GM12875 (cell line): ENCODE measurements at regions not wholly inside any gene's neighbourhood (a gene's known extent, or its start where the extent isn't known, plus 50 kb on each side); places are given as distances from the start of the nearest gene placed in this dataset.
"Not testable (repeated sequence)": the region's sequence is repeated elsewhere in the genome, so short reads cannot be mapped to it uniquely, and the experiment has no call there.

ENCODE experiments used
- H3K4me3 ChIP-seq: one replicate; pipeline ENCODE4 v1.5.1; 2011; ENCODE audit warnings: low read depth, low read length, control low read depth
- CTCF ChIP-seq: IDR thresholded peaks from 2 replicates; pipeline ENCODE4 v1.5.1; 2011; ENCODE audit warnings: low read depth, mild to moderate bottlenecking, control low read depth, inconsistent platforms, low read length, moderate library complexity, borderline replicate concordance; ENCODE audit not compliant: insufficient read depth

- H3K4me3 ChIP-seq: no peak overlapping the region
- no peak for TF ChIP-seq CTCF
These were observed 216.8 kb downstream of the BAMBI start for GRCh38 chr10:28894146-28894545.

GRCh38 chr10:28895671-28896070 is 218.3 kb downstream of the BAMBI start:
- not testable (repeated sequence) for H3K4me3 ChIP-seq

- H3K4me3 ChIP-seq: not testable (repeated sequence)
These were observed 219.6 kb downstream of the BAMBI start for GRCh38 chr10:28896791-28897409.

- no peak for TF ChIP-seq CTCF
- H3K4me3 ChIP-seq: no peak overlapping the region
These were observed 220.5 kb downstream of the BAMBI start for GRCh38 chr10:28897617-28898464.

- no peak for TF ChIP-seq CTCF
- H3K4me3 ChIP-seq: no peak overlapping the region
These were observed 224.9 kb downstream of the BAMBI start for GRCh38 chr10:28902215-28902614.

GRCh38 chr10:28903063-28903462 is 225.7 kb downstream of the BAMBI start:
- H3K4me3 ChIP-seq: no peak overlapping the region
- TF ChIP-seq CTCF: no peak

GRCh38 chr10:28903736-28904135 is 226.4 kb downstream of the BAMBI start:
- H3K4me3 ChIP-seq: no peak overlapping the region
- TF ChIP-seq CTCF: no peak

- H3K4me3 ChIP-seq: no peak overlapping the region
- no peak for TF ChIP-seq CTCF
These were observed 228.1 kb downstream of the BAMBI start for GRCh38 chr10:28905371-28905770.
